OCI-LY7 (cell line): ENCODE measurements at regions not wholly inside any gene's neighbourhood (a gene's known extent, or its start where the extent isn't known, plus 50 kb on each side); places are given as distances from the start of the nearest gene placed in this dataset.

Source experiments
- BruUV-seq: library from RNA; stranded (reverse); fragments of 400-500 nt; replicated peaks from 2 replicates; lab custom pipeline; 2021; lab: Mats Ljungman, UMichigan
- CTCF ChIA-PET: fragments of 300-600 bp; sonication (Branson Sonifier 250); formaldehyde crosslinking; loops from one replicate; lab custom pipeline; 2022; ENCODE audit warnings: antibody characterized with exemption; ENCODE audit not compliant: unreplicated experiment; lab: Charles Lee
- POLR2A ChIA-PET: fragments of 300-600 bp; sonication (Branson Sonifier 250); formaldehyde crosslinking; loops from one replicate; lab custom pipeline; 2022; ENCODE audit warnings: antibody characterized with exemption; lab: Charles Lee
- DNase-seq: peaks from one replicate; pipeline ENCODE4 v3.0.0-alpha.2; 2015; ENCODE audit warnings: low spot score
- H2AFZ ChIP-seq: fragments of 200-600 bp; sonication (generic), shearing (Covaris generic); 2 replicates; pipeline ENCODE4 v1.6.1; 2014; ENCODE audit warnings: mild to moderate bottlenecking, antibody characterized with exemption, low read length, moderate library complexity
- H3K27ac ChIP-seq: fragments of 200-600 bp; sonication (generic); 2 replicates; pipeline ENCODE4 v1.5.1; 2014; ENCODE audit warnings: mixed run types, low read depth, mild to moderate bottlenecking, moderate library complexity, low read length, inconsistent platforms; ENCODE audit not compliant: poor library complexity, severe bottlenecking
- H3K36me3 ChIP-seq: fragments of 200-600 bp; sonication (generic); 2 replicates; pipeline ENCODE4 v1.6.1; 2014; ENCODE audit warnings: mild to moderate bottlenecking, antibody characterized with exemption, low read length, moderate library complexity, mixed read lengths; ENCODE audit not compliant: insufficient read depth
- H3K4me1 ChIP-seq: fragments of 200-600 bp; sonication (generic); 2 replicates; pipeline ENCODE4 v1.5.1; 2014; ENCODE audit warnings: mild to moderate bottlenecking, low read length; ENCODE audit not compliant: insufficient read depth, poor library complexity, severe bottlenecking
- H3K4me2 ChIP-seq: fragments of 200-600 bp; sonication (generic); 2 replicates; pipeline ENCODE4 v1.6.1; 2014; ENCODE audit warnings: mild to moderate bottlenecking, low read length
- H3K4me3 ChIP-seq: fragments of 200-600 bp; sonication (generic); 2 replicates; pipeline ENCODE4 v1.5.1; 2014; ENCODE audit warnings: mild to moderate bottlenecking, low read depth, low read length; ENCODE audit not compliant: poor library complexity, severe bottlenecking
- H3K79me2 ChIP-seq: fragments of 200-600 bp; sonication (generic); 2 replicates; pipeline ENCODE4 v1.6.1; 2016; ENCODE audit warnings: low read depth, mild to moderate bottlenecking, low read length, moderate library complexity, mixed read lengths; ENCODE audit not compliant: insufficient read depth
- H3K9me2 ChIP-seq: fragments of 200-600 bp; sonication (generic); 2 replicates; pipeline ENCODE4 v1.6.1; 2016; ENCODE audit warnings: mild to moderate bottlenecking, low read length, mixed read lengths; ENCODE audit not compliant: insufficient read depth
- H3K9me3 ChIP-seq: fragments of 200-600 bp; sonication (generic); 2 replicates; pipeline ENCODE4 v1.6.1; 2014; ENCODE audit warnings: mild to moderate bottlenecking, mixed run types, low read length, mixed read lengths
- H4K20me1 ChIP-seq: fragments of 200-600 bp; sonication (generic); 2 replicates; pipeline ENCODE4 v1.6.1; 2014; ENCODE audit warnings: mild to moderate bottlenecking, antibody characterized with exemption, low read length, moderate library complexity, mixed read lengths; ENCODE audit not compliant: insufficient read depth
- EZH2phosphoT487 ChIP-seq: fragments of 200-600 bp; sonication (generic); IDR thresholded peaks from 2 replicates; pipeline ENCODE4 v1.6.1; 2018; ENCODE audit warnings: low read depth, borderline replicate concordance, mild to moderate bottlenecking, mixed run types, antibody characterized with exemption, low read length, moderate library complexity, mixed read lengths
- intact Hi-C: fragments of 100-400 bp; cut with micrococcal nuclease; formaldehyde crosslinking; loops from one replicate; pipeline ENCODE4 v1.10.0; 2022; ENCODE audit not compliant: unreplicated experiment
- TF ChIP-seq, protein P1 (sequence below): fragments of 200-600 bp; sonication (generic); conservative IDR thresholded peaks from 2 replicates; pipeline ENCODE4 v1.5.1; 2014; ENCODE audit warnings: mild to moderate bottlenecking, antibody characterized with exemption, low read length, moderate library complexity, mixed read lengths

DNA sequence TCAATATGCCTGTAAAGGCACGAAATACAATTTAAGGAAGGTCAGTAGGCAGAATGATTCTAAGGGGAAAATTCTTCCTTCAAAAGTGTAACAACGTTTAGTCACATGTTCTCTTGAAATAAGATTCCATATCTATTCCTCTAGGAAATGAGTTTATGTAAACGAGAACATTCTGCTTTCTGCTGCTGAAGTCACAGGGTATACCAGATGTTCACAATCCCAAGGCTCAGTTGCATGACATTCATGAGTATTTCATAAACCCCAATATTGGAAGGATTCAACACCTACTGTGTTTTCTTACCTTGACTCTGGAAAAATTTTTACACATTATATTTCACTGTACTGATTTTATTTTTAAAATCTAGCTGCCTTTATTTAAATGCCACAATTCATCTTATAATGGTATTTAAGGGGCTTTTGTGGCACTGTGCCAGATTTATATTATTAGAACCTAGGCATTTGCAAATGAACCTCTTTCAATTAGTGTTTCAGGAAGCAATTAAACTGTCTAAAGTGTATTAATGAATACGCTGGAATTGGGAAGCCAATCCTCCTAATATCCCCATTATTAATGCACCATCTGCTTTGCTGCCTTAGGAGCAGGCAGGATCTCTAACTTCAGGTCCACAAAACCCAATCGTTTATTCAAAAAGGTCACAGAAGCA, 542.6 kb upstream of the KLHL29 start:
- intact Hi-C loops = no loop called here
- Histone ChIP-seq H3K9me3 (no peaks in the 10 kb centered on the region), H4K20me1 (no peaks in the 10 kb centered on the region), H3K4me2 (no peak overlapping the region), H3K36me3 (no peaks in the 10 kb centered on the region), H3K79me2 (no peaks in the 10 kb centered on the region), H3K9me2 (no peaks in the 10 kb centered on the region), H3K4me3 (no peak overlapping the region), H2AFZ (no peak overlapping the region), H3K27ac (no peak overlapping the region), H3K4me1 (no peaks in the 10 kb centered on the region)
- DNase-seq = no peak
- TF ChIP-seq, protein P1, sequence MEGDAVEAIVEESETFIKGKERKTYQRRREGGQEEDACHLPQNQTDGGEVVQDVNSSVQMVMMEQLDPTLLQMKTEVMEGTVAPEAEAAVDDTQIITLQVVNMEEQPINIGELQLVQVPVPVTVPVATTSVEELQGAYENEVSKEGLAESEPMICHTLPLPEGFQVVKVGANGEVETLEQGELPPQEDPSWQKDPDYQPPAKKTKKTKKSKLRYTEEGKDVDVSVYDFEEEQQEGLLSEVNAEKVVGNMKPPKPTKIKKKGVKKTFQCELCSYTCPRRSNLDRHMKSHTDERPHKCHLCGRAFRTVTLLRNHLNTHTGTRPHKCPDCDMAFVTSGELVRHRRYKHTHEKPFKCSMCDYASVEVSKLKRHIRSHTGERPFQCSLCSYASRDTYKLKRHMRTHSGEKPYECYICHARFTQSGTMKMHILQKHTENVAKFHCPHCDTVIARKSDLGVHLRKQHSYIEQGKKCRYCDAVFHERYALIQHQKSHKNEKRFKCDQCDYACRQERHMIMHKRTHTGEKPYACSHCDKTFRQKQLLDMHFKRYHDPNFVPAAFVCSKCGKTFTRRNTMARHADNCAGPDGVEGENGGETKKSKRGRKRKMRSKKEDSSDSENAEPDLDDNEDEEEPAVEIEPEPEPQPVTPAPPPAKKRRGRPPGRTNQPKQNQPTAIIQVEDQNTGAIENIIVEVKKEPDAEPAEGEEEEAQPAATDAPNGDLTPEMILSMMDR = no peak
- TF ChIP-seq EZH2phosphoT487 = no peak
- POLR2A ChIA-PET = interaction anchor here (0.7 kb wide), 1 partner anchor 19 kb away, joined by 3 read pairs; no protein-coding TSS in a partner anchor
- CTCF ChIA-PET = no interaction called here
- no TSS peak for BruUV-seq

DNA sequence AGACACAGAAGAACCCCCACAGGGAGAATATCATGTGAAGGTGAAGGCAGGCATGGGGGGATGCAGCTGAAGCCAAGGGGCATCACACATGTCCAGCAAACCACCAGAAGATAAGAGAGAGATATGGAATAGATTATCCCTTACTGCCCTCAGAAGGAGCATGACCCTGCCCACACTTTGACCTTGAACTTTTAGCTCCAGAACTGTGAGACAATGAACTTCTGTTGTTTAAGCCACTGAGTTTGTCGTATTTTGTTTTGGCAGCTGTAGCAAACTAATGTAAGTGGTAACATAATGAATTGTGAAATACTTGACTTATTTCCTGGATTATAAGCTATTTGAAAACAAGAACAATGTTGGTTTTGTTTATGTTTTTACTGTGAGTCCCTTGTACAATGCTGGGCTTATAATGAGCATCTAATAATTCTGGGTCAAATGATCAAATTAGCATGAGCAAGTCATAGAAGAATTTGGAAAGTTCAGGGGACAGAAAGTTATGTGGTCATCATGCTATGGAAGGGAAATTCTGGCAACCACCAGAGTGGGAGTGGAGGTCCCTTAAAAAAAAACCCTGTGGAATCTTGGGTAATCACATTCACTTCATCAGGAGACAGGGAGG, 541.0 kb upstream of the KLHL29 start:
- intact Hi-C loops = no loop called here
- no peak for DNase-seq
- TF ChIP-seq, protein P1 = no peak
- no peak for TF ChIP-seq EZH2phosphoT487
- H3K4me1 ChIP-seq = no peaks in the 10 kb centered on the region
- no peak overlapping the region for H3K27ac ChIP-seq
- ChIA-PET CTCF (no interaction called here), POLR2A (no interaction called here)
- no peak overlapping the region for H3K4me2 ChIP-seq
- H3K4me3 ChIP-seq = no peak overlapping the region
- no peaks in the 10 kb centered on the region for H3K9me3 ChIP-seq
- no peaks in the 10 kb centered on the region for H4K20me1 ChIP-seq
- no TSS peak for BruUV-seq
- no peak overlapping the region for H2AFZ ChIP-seq
- H3K36me3 ChIP-seq = no peaks in the 10 kb centered on the region
- no peaks in the 10 kb centered on the region for H3K9me2 ChIP-seq
- H3K79me2 ChIP-seq = no peaks in the 10 kb centered on the region

DNA sequence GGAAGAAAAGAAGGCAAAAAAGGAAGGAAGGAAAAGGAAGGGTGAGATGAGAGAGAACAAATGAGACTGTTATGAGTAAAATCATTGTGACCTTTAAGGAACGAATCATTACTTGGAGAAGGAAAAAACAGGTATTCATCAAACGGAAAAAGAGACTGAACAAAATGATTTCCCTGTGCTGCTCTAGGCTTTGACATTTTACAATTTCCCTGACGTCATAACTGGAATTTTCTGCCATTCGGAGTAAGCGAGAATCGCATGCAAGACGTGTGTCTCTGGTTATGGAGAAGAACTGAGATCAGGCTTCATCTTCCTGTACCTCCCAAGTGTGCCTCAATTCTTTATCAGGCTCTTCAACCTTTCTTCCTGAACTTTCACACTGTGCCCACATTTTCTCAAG, 534.7 kb upstream of the KLHL29 start:
- intact Hi-C loops = no loop called here
- DNase-seq = no peak
- no peaks in the 10 kb centered on the region for H3K36me3 ChIP-seq
- H3K4me3 ChIP-seq = no peak overlapping the region
- no peaks in the 10 kb centered on the region for H3K9me2 ChIP-seq
- TF ChIP-seq, protein P1 = no peak
- TF ChIP-seq EZH2phosphoT487 = no peak
- H3K9me3 ChIP-seq = no peaks in the 10 kb centered on the region
- no peaks in the 10 kb centered on the region for H4K20me1 ChIP-seq
- ChIA-PET CTCF (no interaction called here), POLR2A (no interaction called here)
- no peak overlapping the region for H3K27ac ChIP-seq
- no peaks in the 10 kb centered on the region for H3K79me2 ChIP-seq
- no TSS peak for BruUV-seq
- no peak overlapping the region for H3K4me2 ChIP-seq
- H2AFZ ChIP-seq = no peak overlapping the region
- no peaks in the 10 kb centered on the region for H3K4me1 ChIP-seq
